ENCODE measurements at regions not wholly inside any gene's neighbourhood (a gene's known extent, or its start where the extent isn't known, plus 50 kb on each side); places are given as distances from the start of the nearest gene placed in this dataset.

- H3K4me1 ChIP-seq (ENCODE audit: control insufficient read depth, insufficient read depth, low read length) = no peaks in the 10 kb centered on the region
- no peaks in the 10 kb centered on the region for H3K36me3 ChIP-seq (ENCODE audit: control insufficient read depth, insufficient read depth, low read length)
- H3K27ac ChIP-seq (ENCODE audit: low read depth, low read length) = no peak overlapping the region
- H3K4me3 ChIP-seq (ENCODE audit: low read length) = no peak overlapping the region
- no peaks in the 10 kb centered on the region for H3K27me3 ChIP-seq (ENCODE audit: control insufficient read depth, insufficient read depth, low read length)
- no peak overlapping the region for H3K9ac ChIP-seq (ENCODE audit: low read length)
These were observed 233.9 kb downstream of the ERMARD start for GRCh38 chr6:169985121-169986015.

GRCh38 chr6:169984181-169985120 is 233.0 kb downstream of the ERMARD start:
- Histone ChIP-seq H3K9ac (ENCODE audit: low read length) (no peak overlapping the region), H3K4me1 (ENCODE audit: control insufficient read depth, insufficient read depth, low read length) (no peaks in the 10 kb centered on the region), H3K27ac (ENCODE audit: low read depth, low read length) (no peak overlapping the region), H3K36me3 (ENCODE audit: control insufficient read depth, insufficient read depth, low read length) (no peaks in the 10 kb centered on the region), H3K27me3 (ENCODE audit: control insufficient read depth, insufficient read depth, low read length) (no peaks in the 10 kb centered on the region), H3K4me3 (ENCODE audit: low read length) (no peak overlapping the region)

GRCh38 chr6:169983651-169984050 is 232.2 kb downstream of the ERMARD start:
- H3K36me3 ChIP-seq (ENCODE audit: control insufficient read depth, insufficient read depth, low read length) = no peaks in the 10 kb centered on the region
- no peaks in the 10 kb centered on the region for H3K27me3 ChIP-seq (ENCODE audit: control insufficient read depth, insufficient read depth, low read length)

GRCh38 chr6:169982461-169983386 is 231.3 kb downstream of the ERMARD start:
- no peaks in the 10 kb centered on the region for H3K4me1 ChIP-seq (ENCODE audit: control insufficient read depth, insufficient read depth, low read length)
- no peaks in the 10 kb centered on the region for H3K27me3 ChIP-seq (ENCODE audit: control insufficient read depth, insufficient read depth, low read length)
- H3K36me3 ChIP-seq (ENCODE audit: control insufficient read depth, insufficient read depth, low read length) = no peaks in the 10 kb centered on the region
- H3K9ac ChIP-seq (ENCODE audit: low read length) = no peak overlapping the region
- H3K4me3 ChIP-seq (ENCODE audit: low read length) = no peak overlapping the region
- no peak overlapping the region for H3K27ac ChIP-seq (ENCODE audit: low read depth, low read length)

More at GRCh38 chr6:169983651-169984050, 232.2 kb downstream of the ERMARD start:
- Histone ChIP-seq H3K27ac (ENCODE audit: low read depth, low read length) (no peak overlapping the region), H3K4me3 (ENCODE audit: low read length) (no peak overlapping the region), H3K4me1 (ENCODE audit: control insufficient read depth, insufficient read depth, low read length) (no peaks in the 10 kb centered on the region), H3K9ac (ENCODE audit: low read length) (no peak overlapping the region)

GRCh38 chr6:169981969-169982368 is 230.5 kb downstream of the ERMARD start:
- Histone ChIP-seq H3K4me3 (ENCODE audit: low read length) (no peak overlapping the region), H3K27ac (ENCODE audit: low read depth, low read length) (no peak overlapping the region), H3K9ac (ENCODE audit: low read length) (no peak overlapping the region), H3K36me3 (ENCODE audit: control insufficient read depth, insufficient read depth, low read length) (no peaks in the 10 kb centered on the region), H3K27me3 (ENCODE audit: control insufficient read depth, insufficient read depth, low read length) (no peaks in the 10 kb centered on the region), H3K4me1 (ENCODE audit: control insufficient read depth, insufficient read depth, low read length) (no peaks in the 10 kb centered on the region)

- no peaks in the 10 kb centered on the region for H3K27me3 ChIP-seq (ENCODE audit: control insufficient read depth, insufficient read depth, low read length)
- H3K4me3 ChIP-seq (ENCODE audit: low read length) = no peak overlapping the region
- H3K9ac ChIP-seq (ENCODE audit: low read length) = no peak overlapping the region
- H3K27ac ChIP-seq (ENCODE audit: low read depth, low read length) = no peak overlapping the region
- no peaks in the 10 kb centered on the region for H3K36me3 ChIP-seq (ENCODE audit: control insufficient read depth, insufficient read depth, low read length)
- no peaks in the 10 kb centered on the region for H3K4me1 ChIP-seq (ENCODE audit: control insufficient read depth, insufficient read depth, low read length)
These were observed 230.1 kb downstream of the ERMARD start for GRCh38 chr6:169981568-169981967.

- Histone ChIP-seq H3K36me3 (ENCODE audit: control insufficient read depth, insufficient read depth, low read length) (no peaks in the 10 kb centered on the region), H3K4me3 (ENCODE audit: low read length) (no peak overlapping the region), H3K4me1 (ENCODE audit: control insufficient read depth, insufficient read depth, low read length) (no peaks in the 10 kb centered on the region), H3K9ac (ENCODE audit: low read length) (no peak overlapping the region), H3K27ac (ENCODE audit: low read depth, low read length) (no peak overlapping the region), H3K27me3 (ENCODE audit: control insufficient read depth, insufficient read depth, low read length) (no peaks in the 10 kb centered on the region)
These were observed 229.5 kb downstream of the ERMARD start for GRCh38 chr6:169980826-169981450.

GRCh38 chr6:169979873-169980432 is 228.5 kb downstream of the ERMARD start:
- H3K27ac ChIP-seq (ENCODE audit: low read depth, low read length) = no peak overlapping the region
- no peaks in the 10 kb centered on the region for H3K27me3 ChIP-seq (ENCODE audit: control insufficient read depth, insufficient read depth, low read length)
- H3K4me1 ChIP-seq (ENCODE audit: control insufficient read depth, insufficient read depth, low read length) = no peaks in the 10 kb centered on the region
- no peak overlapping the region for H3K4me3 ChIP-seq (ENCODE audit: low read length)
- H3K9ac ChIP-seq (ENCODE audit: low read length) = no peak overlapping the region
- H3K36me3 ChIP-seq (ENCODE audit: control insufficient read depth, insufficient read depth, low read length) = no peaks in the 10 kb centered on the region

- no peak overlapping the region for H3K9ac ChIP-seq (ENCODE audit: low read length)
- no peak overlapping the region for H3K27ac ChIP-seq (ENCODE audit: low read depth, low read length)
- H3K36me3 ChIP-seq (ENCODE audit: control insufficient read depth, insufficient read depth, low read length) = no peaks in the 10 kb centered on the region
- H3K4me1 ChIP-seq (ENCODE audit: control insufficient read depth, insufficient read depth, low read length) = no peaks in the 10 kb centered on the region
- H3K27me3 ChIP-seq (ENCODE audit: control insufficient read depth, insufficient read depth, low read length) = no peaks in the 10 kb centered on the region
- H3K4me3 ChIP-seq (ENCODE audit: low read length) = no peak overlapping the region
These were observed 227.3 kb downstream of the ERMARD start for GRCh38 chr6:169978615-169979161.

- no peak overlapping the region for H3K27ac ChIP-seq (ENCODE audit: low read depth, low read length)
- no peaks in the 10 kb centered on the region for H3K27me3 ChIP-seq (ENCODE audit: control insufficient read depth, insufficient read depth, low read length)
- no peaks in the 10 kb centered on the region for H3K36me3 ChIP-seq (ENCODE audit: control insufficient read depth, insufficient read depth, low read length)
- no peak overlapping the region for H3K9ac ChIP-seq (ENCODE audit: low read length)
- H3K4me3 ChIP-seq (ENCODE audit: low read length) = no peak overlapping the region
- no peaks in the 10 kb centered on the region for H3K4me1 ChIP-seq (ENCODE audit: control insufficient read depth, insufficient read depth, low read length)
These were observed 226.2 kb downstream of the ERMARD start for GRCh38 chr6:169977434-169978265.

Measured in rectal smooth muscle tissue (tissue), 1 donor.